Neural cell (in vitro differentiated cells): ENCODE measurements at regions not wholly inside any gene's neighbourhood (a gene's known extent, or its start where the extent isn't known, plus 50 kb on each side); places are given as distances from the start of the nearest gene placed in this dataset.

ENCODE experiments used
- H2AFZ ChIP-seq: fragments of 200-600, 300-800 bp; sonication (generic), shearing (Covaris generic); 2 replicates; pipeline ENCODE4 v1.6.0; 2014; ENCODE audit warnings: low read depth, mild to moderate bottlenecking, antibody characterized with exemption, low read length, moderate library complexity
- H3F3A ChIP-seq: fragments of 200-600 bp; shearing (Covaris generic); 2 replicates; pipeline ENCODE4 v1.6.1; 2016; ENCODE audit warnings: mild to moderate bottlenecking, moderate library complexity, mixed read lengths, antibody characterized with exemption, low read length; ENCODE audit not compliant: insufficient read depth, poor library complexity, severe bottlenecking
- H3K27ac ChIP-seq: fragments of 200-600, 300-800 bp; sonication (generic), shearing (Covaris generic); 2 replicates; pipeline ENCODE4 v1.5.1; 2014; ENCODE audit warnings: mild to moderate bottlenecking, low read length, moderate library complexity
- H3K27me3 ChIP-seq: fragments of 300-800, 200-600 bp; sonication (generic), shearing (Covaris generic); 2 replicates; pipeline ENCODE4 v1.6.0; 2014; ENCODE audit warnings: mild to moderate bottlenecking, low read depth, low read length, moderate library complexity; ENCODE audit not compliant: insufficient read depth
- H3K36me3 ChIP-seq: fragments of 300-800, 200-600 bp; sonication (generic), shearing (Covaris generic); 2 replicates; pipeline ENCODE4 v1.5.1; 2014; ENCODE audit warnings: mild to moderate bottlenecking, antibody characterized with exemption, low read length, moderate library complexity; ENCODE audit not compliant: insufficient read depth
- H3K4me2 ChIP-seq: fragments of 300-800, 200-600 bp; sonication (generic), shearing (Covaris generic); 2 replicates; pipeline ENCODE4 v1.6.0; 2014; ENCODE audit warnings: mild to moderate bottlenecking, low read length
- H3K4me3 ChIP-seq: fragments of 300-800, 200-600 bp; sonication (generic), shearing (Covaris generic); 2 replicates; pipeline ENCODE4 v1.5.1; 2014; ENCODE audit warnings: mild to moderate bottlenecking, low read length, moderate library complexity
- H3K79me2 ChIP-seq: fragments of 200-600 bp; shearing (Covaris generic); replicated peaks from 2 replicates; pipeline ENCODE4 v1.6.0; 2014; ENCODE audit warnings: mild to moderate bottlenecking, low read length, moderate library complexity; ENCODE audit not compliant: insufficient read depth
- H3K9ac ChIP-seq: fragments of 300-800, 200-600 bp; sonication (generic), shearing (Covaris generic); 2 replicates; pipeline ENCODE4 v1.6.1; 2016; ENCODE audit warnings: mild to moderate bottlenecking, low read length, mixed read lengths
- H3K9me2 ChIP-seq: fragments of 200-600 bp; shearing (Covaris generic); 2 replicates; pipeline ENCODE4 v1.6.1; 2016; ENCODE audit warnings: mild to moderate bottlenecking, low read length, mixed read lengths; ENCODE audit not compliant: insufficient read depth
- H3K9me3 ChIP-seq: fragments of 200-600, 300-800 bp; sonication (generic), shearing (Covaris generic); 2 replicates; pipeline ENCODE4 v1.6.1; 2016; ENCODE audit warnings: mild to moderate bottlenecking, mixed run types, low read length, moderate library complexity, mixed read lengths
- H4K20me1 ChIP-seq: fragments of 200-600 bp; shearing (Covaris generic); 2 replicates; pipeline ENCODE4 v1.6.1; 2016; ENCODE audit warnings: mild to moderate bottlenecking, mixed run types; ENCODE audit not compliant: insufficient read depth
- EP300 ChIP-seq: fragments of 450-650 bp; conservative IDR thresholded peaks from 2 replicates; pipeline ENCODE4 v1.6.1; 2014; ENCODE audit warnings: antibody characterized with exemption, mild to moderate bottlenecking, moderate library complexity; ENCODE audit not compliant: poor library complexity, severe bottlenecking
- EZH2 ChIP-seq: fragments of 200-600, 300-800 bp; shearing (Covaris generic), sonication (generic); IDR thresholded peaks from 2 replicates; pipeline ENCODE4 v1.6.1; 2014; ENCODE audit warnings: antibody characterized with exemption, low read length, borderline replicate concordance, mild to moderate bottlenecking; ENCODE audit not compliant: insufficient read depth, poor library complexity, severe bottlenecking
- MXI1 ChIP-seq: fragments of 450-650 bp; conservative IDR thresholded peaks from 2 replicates; pipeline ENCODE4 v1.6.1; 2014; ENCODE audit warnings: antibody characterized with exemption, mild to moderate bottlenecking; ENCODE audit not compliant: poor library complexity, severe bottlenecking
- POLR2AphosphoS5 ChIP-seq: IDR thresholded peaks from 2 replicates; pipeline ENCODE4 v1.6.1; 2012
- RAD21 ChIP-seq: fragments of 450-650 bp; conservative IDR thresholded peaks from 2 replicates; pipeline ENCODE4 v1.6.1; 2014; ENCODE audit warnings: antibody characterized with exemption, mild to moderate bottlenecking, moderate library complexity
- SMC3 ChIP-seq: fragments of 450-650 bp; conservative IDR thresholded peaks from 2 replicates; pipeline ENCODE4 v1.6.1; 2014; ENCODE audit warnings: antibody characterized with exemption, mild to moderate bottlenecking, moderate library complexity; ENCODE audit not compliant: poor library complexity
- TAF1 ChIP-seq: IDR thresholded peaks from 2 replicates; pipeline ENCODE4 v1.6.1; 2012; ENCODE audit warnings: low read depth
- TF ChIP-seq, protein P1 (sequence below): fragments of 450-650 bp; IDR thresholded peaks from 2 replicates; pipeline ENCODE4 v1.5.1; 2014; ENCODE audit warnings: antibody characterized with exemption, mild to moderate bottlenecking, moderate library complexity; ENCODE audit not compliant: poor library complexity, severe bottlenecking
- TF ChIP-seq, protein P2 (sequence below): IDR thresholded peaks from 2 replicates; pipeline ENCODE4 v1.6.1; 2012; ENCODE audit warnings: borderline replicate concordance

DNA sequence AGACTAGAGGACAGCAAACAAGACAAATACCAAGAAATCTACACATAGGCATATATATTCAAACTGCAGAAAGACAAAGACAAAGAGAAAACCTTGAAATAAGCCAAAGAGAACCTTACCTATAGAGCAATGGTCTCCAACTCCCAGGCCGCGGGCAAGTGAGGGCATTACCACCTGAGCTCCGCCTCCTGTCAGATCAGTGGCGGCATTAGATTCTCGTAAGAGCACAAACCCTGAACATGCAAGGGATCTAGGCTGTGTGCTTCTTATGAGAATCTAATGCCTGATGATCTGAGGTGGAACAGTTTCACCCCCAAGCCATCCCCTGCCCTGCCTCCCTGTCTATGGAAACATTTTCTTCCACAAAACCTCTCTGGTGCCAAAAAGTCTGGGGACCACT lies 101.0 kb upstream of the MRPS30 start:
- no peaks in the 10 kb centered on the region for H4K20me1 ChIP-seq
- no peaks in the 10 kb centered on the region for H3F3A ChIP-seq
- no peak overlapping the region for H3K4me2 ChIP-seq
- H2AFZ ChIP-seq: no peak overlapping the region
- no peaks in the 10 kb centered on the region for H3K27me3 ChIP-seq
- TF ChIP-seq EZH2: no peak
- no peaks in the 10 kb centered on the region for H3K36me3 ChIP-seq
- no peak overlapping the region for H3K27ac ChIP-seq
- no peaks in the 10 kb centered on the region for H3K79me2 ChIP-seq
- H3K9me3 ChIP-seq: no peaks in the 10 kb centered on the region
- H3K9ac ChIP-seq: no peak overlapping the region
- no peaks in the 10 kb centered on the region for H3K9me2 ChIP-seq
- no peak overlapping the region for H3K4me3 ChIP-seq

DNA sequence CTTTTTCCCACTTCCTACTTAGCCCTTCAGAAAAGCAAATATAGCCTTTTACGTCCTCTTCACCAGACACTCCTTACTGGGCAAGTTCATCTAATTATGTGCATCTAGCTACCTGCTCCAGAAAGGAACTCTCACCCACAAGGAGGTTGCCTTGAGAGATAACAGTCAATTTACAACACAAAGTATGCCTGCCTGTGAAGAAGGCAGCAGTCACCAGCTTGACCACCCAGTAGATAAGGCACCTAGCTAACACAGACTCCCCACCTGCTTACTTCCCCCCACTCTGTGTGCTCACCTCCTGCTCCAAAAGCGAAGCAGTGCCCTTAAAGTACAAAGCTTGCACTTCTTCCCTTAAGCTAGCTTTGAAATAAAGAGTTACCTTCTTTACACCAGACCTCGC lies 111.7 kb upstream of the MRPS30 start:
- H3K4me3 ChIP-seq: no peak overlapping the region
- no peaks in the 10 kb centered on the region for H3K79me2 ChIP-seq
- H3K4me2 ChIP-seq: no peak overlapping the region
- no peaks in the 10 kb centered on the region for H3K27me3 ChIP-seq
- no peaks in the 10 kb centered on the region for H3K9me3 ChIP-seq
- no peaks in the 10 kb centered on the region for H3K9me2 ChIP-seq
- TF ChIP-seq EP300 (no peak), EZH2 (no peak), RAD21 (no peak), TAF1 (no peak), POLR2AphosphoS5 (no peak), SMC3 (no peak), MXI1 (no peak)
- TF ChIP-seq, protein P1, sequence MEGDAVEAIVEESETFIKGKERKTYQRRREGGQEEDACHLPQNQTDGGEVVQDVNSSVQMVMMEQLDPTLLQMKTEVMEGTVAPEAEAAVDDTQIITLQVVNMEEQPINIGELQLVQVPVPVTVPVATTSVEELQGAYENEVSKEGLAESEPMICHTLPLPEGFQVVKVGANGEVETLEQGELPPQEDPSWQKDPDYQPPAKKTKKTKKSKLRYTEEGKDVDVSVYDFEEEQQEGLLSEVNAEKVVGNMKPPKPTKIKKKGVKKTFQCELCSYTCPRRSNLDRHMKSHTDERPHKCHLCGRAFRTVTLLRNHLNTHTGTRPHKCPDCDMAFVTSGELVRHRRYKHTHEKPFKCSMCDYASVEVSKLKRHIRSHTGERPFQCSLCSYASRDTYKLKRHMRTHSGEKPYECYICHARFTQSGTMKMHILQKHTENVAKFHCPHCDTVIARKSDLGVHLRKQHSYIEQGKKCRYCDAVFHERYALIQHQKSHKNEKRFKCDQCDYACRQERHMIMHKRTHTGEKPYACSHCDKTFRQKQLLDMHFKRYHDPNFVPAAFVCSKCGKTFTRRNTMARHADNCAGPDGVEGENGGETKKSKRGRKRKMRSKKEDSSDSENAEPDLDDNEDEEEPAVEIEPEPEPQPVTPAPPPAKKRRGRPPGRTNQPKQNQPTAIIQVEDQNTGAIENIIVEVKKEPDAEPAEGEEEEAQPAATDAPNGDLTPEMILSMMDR: no peak
- TF ChIP-seq, protein P2, sequence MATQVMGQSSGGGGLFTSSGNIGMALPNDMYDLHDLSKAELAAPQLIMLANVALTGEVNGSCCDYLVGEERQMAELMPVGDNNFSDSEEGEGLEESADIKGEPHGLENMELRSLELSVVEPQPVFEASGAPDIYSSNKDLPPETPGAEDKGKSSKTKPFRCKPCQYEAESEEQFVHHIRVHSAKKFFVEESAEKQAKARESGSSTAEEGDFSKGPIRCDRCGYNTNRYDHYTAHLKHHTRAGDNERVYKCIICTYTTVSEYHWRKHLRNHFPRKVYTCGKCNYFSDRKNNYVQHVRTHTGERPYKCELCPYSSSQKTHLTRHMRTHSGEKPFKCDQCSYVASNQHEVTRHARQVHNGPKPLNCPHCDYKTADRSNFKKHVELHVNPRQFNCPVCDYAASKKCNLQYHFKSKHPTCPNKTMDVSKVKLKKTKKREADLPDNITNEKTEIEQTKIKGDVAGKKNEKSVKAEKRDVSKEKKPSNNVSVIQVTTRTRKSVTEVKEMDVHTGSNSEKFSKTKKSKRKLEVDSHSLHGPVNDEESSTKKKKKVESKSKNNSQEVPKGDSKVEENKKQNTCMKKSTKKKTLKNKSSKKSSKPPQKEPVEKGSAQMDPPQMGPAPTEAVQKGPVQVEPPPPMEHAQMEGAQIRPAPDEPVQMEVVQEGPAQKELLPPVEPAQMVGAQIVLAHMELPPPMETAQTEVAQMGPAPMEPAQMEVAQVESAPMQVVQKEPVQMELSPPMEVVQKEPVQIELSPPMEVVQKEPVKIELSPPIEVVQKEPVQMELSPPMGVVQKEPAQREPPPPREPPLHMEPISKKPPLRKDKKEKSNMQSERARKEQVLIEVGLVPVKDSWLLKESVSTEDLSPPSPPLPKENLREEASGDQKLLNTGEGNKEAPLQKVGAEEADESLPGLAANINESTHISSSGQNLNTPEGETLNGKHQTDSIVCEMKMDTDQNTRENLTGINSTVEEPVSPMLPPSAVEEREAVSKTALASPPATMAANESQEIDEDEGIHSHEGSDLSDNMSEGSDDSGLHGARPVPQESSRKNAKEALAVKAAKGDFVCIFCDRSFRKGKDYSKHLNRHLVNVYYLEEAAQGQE: no peak
- no peak overlapping the region for H3K27ac ChIP-seq
- H2AFZ ChIP-seq: no peak overlapping the region
- no peaks in the 10 kb centered on the region for H4K20me1 ChIP-seq
- H3K9ac ChIP-seq: no peak overlapping the region
- no peaks in the 10 kb centered on the region for H3K36me3 ChIP-seq
- no peaks in the 10 kb centered on the region for H3F3A ChIP-seq

DNA sequence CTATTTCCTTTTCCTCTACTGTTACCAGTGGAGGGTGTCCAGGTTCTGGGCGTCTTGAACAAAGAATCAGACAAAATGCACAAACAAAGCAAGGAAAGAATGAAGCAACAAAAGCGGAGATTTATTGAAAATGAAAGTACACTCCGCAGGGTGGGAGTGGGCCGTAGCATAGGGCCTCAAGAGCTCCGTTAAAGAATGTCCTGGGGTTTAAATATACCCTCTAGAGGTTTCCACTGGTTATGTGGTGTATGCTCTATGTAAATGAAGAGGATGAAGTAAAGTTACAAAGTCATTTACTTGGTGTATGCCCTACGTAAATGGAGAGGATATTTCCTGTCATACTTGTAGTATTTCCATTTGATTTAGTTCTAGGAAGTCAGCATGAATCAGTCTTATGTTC lies 113.5 kb upstream of the MRPS30 start:
- H3K9me3 ChIP-seq: no peaks in the 10 kb centered on the region
- H3K27me3 ChIP-seq: no peaks in the 10 kb centered on the region
- H3K9me2 ChIP-seq: no peaks in the 10 kb centered on the region
- H3K79me2 ChIP-seq: no peaks in the 10 kb centered on the region
- H3K4me3 ChIP-seq: no peak overlapping the region
- no peaks in the 10 kb centered on the region for H3F3A ChIP-seq
- no peak overlapping the region for H3K27ac ChIP-seq
- TF ChIP-seq POLR2AphosphoS5: no peak
- no peak for TF ChIP-seq RAD21
- no peak for TF ChIP-seq SMC3
- no peak for TF ChIP-seq EP300
- no peak for TF ChIP-seq TAF1
- TF ChIP-seq EZH2: no peak
- TF ChIP-seq, protein P1: no peak
- TF ChIP-seq MXI1: no peak
- TF ChIP-seq, protein P2: no peak
- H4K20me1 ChIP-seq: no peaks in the 10 kb centered on the region
- no peaks in the 10 kb centered on the region for H3K36me3 ChIP-seq
- H2AFZ ChIP-seq: no peak overlapping the region
- no peak overlapping the region for H3K9ac ChIP-seq
- no peak overlapping the region for H3K4me2 ChIP-seq
